Upper lobe of left lung (tissue), 6 donors: ENCODE measurements at regions not wholly inside any gene's neighbourhood (a gene's known extent, or its start where the extent isn't known, plus 50 kb on each side); places are given as distances from the start of the nearest gene placed in this dataset.
A peak's percentile ranks its signal among the peaks of the same experiment; 100 is the strongest.

Experiments used
- ATAC-seq, 2 donors: fragments of 200-7000 bp; cut with Tn5 transposase; one replicate each; pipeline ENCODE4 v1.9.1; 2022; ENCODE audit warnings: mild to moderate bottlenecking in 2 of 2, moderate library complexity in 2 of 2; ENCODE audit not compliant: low FRiP score in 2 of 2
- DNase-seq, 2 donors: peaks; one replicate each; pipeline ENCODE4 v3.0.0-alpha.2; 2019 to 2020
- H3K27ac ChIP-seq, 4 donors: fragments of 200-600 bp; sonication (generic); one replicate each; pipeline ENCODE4 v1.5.1; 2016 to 2019
- H3K27me3 ChIP-seq, 4 donors: fragments of 200-600 bp; sonication (generic); one replicate each; pipeline ENCODE4 v1.5.1; 2017 to 2019
- H3K36me3 ChIP-seq, 4 donors: fragments of 200-600 bp; sonication (generic); one replicate each; pipeline ENCODE4 v1.5.1; 2016 to 2019
- H3K4me1 ChIP-seq, 4 donors: fragments of 200-600 bp; sonication (generic); one replicate each; pipeline ENCODE4 v1.5.1; 2018 to 2019
- H3K4me3 ChIP-seq, 4 donors: fragments of 200-600 bp; sonication (generic); one replicate each; pipeline ENCODE4 v1.5.1; 2017 to 2019; ENCODE audit warnings: mild to moderate bottlenecking in 2 of 4, moderate library complexity in 1 of 4
- H3K9me3 ChIP-seq, 4 donors: fragments of 200-600 bp; sonication (generic); one replicate each; pipeline ENCODE4 v1.5.1; 2018 to 2019
- EP300 ChIP-seq, 4 donors: sonication (generic); formaldehyde crosslinking; IDR thresholded peaks; one replicate each; pipeline ENCODE4 v1.5.1; 2017; ENCODE audit warnings: antibody characterized with exemption in 4 of 4, control low read depth in 2 of 4
- POLR2A ChIP-seq, 4 donors: fragments of 450-650 bp; IDR thresholded peaks; one replicate each; pipeline ENCODE4 v1.5.1; 2016 to 2017; ENCODE audit warnings: antibody characterized with exemption in 4 of 4, mild to moderate bottlenecking in 2 of 4
- POLR2AphosphoS5 ChIP-seq, 2 donors: sonication (generic); formaldehyde crosslinking; IDR thresholded peaks; one replicate each; pipeline ENCODE4 v1.5.1; 2017; ENCODE audit warnings: antibody characterized with exemption in 2 of 2
- WGBS, 2 donors: methylation state at CpG; one replicate each; pipeline ENCODE4 v1.1.5; 2017 to 2018; 5-methylcytosine and 5-hydroxymethylcytosine counted together
- TF ChIP-seq, protein P1 (sequence below), 6 experiments: fragments of 450-650 bp in 4 of 6; fragments of 200-600 bp in 2 of 6; sonication (generic) in 2 of 6; IDR thresholded peaks; one replicate each; pipeline ENCODE4 v1.5.1; 2016 to 2019; ENCODE audit warnings: antibody characterized with exemption in 6 of 6
- donor health status: DM: no; HTN: no; CAD: no; lungs with moderate emphysema.
- donor health status: DM: no; HTN: yes; CAD: no; lungs with severe emphysema.

DNA sequence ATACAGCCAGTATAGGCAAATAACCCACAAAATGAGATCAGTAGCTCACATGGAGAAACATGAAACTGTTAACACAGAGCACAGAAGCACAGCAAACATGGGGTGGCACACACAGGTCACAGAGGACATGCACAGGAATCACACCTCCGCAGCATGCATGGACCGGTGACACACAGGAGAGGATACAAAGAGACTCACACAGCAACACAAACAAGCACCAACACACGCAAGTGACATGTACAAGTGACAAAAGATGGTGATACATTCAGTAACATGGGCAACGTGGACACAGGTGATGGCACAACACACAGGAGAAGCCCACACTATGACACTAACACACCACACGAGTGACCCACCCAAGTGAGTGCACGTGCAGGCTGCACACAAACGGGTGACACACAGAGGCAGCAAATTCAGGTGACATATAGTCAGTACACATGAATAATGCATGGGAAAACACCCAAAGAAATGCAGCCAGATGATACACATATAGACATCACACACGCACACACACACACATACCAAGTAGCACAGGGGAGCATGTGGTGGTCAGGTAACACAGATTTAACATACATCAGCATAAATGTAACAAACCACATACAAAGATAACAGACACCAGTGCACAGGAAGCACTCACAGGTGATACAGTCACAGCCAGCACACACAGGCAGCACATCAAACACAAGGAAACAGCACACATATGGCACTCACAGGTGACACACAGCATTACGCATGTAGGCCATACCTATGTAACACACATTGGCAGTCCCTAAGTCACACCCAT lies 216.0 kb upstream of the SFSWAP start:
- DNase-seq (no peak), ATAC-seq (no peak)
- H3K27ac ChIP-seq = no peak overlapping the region
- no peak overlapping the region for H3K4me3 ChIP-seq
- H3K4me1 ChIP-seq = no peaks in the 10 kb centered on the region
- no peak for TF ChIP-seq POLR2A (IDR thresholded peaks at IDR 0.05)
- TF ChIP-seq EP300 (IDR thresholded peaks at IDR 0.05) = no peak
- TF ChIP-seq, protein P1, sequence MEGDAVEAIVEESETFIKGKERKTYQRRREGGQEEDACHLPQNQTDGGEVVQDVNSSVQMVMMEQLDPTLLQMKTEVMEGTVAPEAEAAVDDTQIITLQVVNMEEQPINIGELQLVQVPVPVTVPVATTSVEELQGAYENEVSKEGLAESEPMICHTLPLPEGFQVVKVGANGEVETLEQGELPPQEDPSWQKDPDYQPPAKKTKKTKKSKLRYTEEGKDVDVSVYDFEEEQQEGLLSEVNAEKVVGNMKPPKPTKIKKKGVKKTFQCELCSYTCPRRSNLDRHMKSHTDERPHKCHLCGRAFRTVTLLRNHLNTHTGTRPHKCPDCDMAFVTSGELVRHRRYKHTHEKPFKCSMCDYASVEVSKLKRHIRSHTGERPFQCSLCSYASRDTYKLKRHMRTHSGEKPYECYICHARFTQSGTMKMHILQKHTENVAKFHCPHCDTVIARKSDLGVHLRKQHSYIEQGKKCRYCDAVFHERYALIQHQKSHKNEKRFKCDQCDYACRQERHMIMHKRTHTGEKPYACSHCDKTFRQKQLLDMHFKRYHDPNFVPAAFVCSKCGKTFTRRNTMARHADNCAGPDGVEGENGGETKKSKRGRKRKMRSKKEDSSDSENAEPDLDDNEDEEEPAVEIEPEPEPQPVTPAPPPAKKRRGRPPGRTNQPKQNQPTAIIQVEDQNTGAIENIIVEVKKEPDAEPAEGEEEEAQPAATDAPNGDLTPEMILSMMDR (IDR thresholded peaks at IDR 0.05) = no peak
- TF ChIP-seq POLR2AphosphoS5 (IDR thresholded peaks at IDR 0.05) = no peak
- 80 to 87% methylated on average over 8 to 9 of the region's 9 CpGs for WGBS, 2 donors
- no peaks in the 10 kb centered on the region for H3K36me3 ChIP-seq
- H3K9me3 ChIP-seq = no peaks in the 10 kb centered on the region
- H3K27me3 ChIP-seq = no peaks in the 10 kb centered on the region

DNA sequence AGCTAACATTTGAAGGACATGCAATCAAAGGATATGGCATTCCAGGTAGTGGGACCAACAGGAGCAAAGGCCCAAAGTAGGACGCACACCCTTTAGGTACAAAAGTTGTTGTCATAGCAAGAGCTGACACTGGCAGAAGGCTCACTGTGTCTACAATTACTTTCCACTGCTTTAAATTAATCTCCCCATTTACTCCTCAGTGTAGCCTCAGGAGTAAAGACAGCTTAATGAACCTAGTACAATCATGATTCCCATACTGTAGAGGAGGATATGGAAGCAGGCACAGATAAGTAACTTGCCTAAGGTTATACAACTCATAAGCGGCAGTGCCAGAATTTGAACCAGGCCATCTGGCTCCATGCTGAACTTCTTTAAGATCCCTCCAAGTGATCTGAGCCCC lies 212.9 kb upstream of the SFSWAP start:
- DNase-seq (no peak), ATAC-seq (no peak)
- TF ChIP-seq, protein P1 (IDR thresholded peaks at IDR 0.05) = no peak
- TF ChIP-seq POLR2AphosphoS5 (IDR thresholded peaks at IDR 0.05) (no peak), POLR2A (IDR thresholded peaks at IDR 0.05) (no peak), EP300 (IDR thresholded peaks at IDR 0.05) (no peak)
- no peaks in the 10 kb centered on the region for H3K36me3 ChIP-seq
- H3K4me3 ChIP-seq = no peak overlapping the region
- WGBS, 2 donors = 91 to 97% methylated on average over 2 of the region's 2 CpGs
- H3K27ac ChIP-seq = no peak overlapping the region
- no peaks in the 10 kb centered on the region for H3K4me1 ChIP-seq
- no peaks in the 10 kb centered on the region for H3K9me3 ChIP-seq
- no peaks in the 10 kb centered on the region for H3K27me3 ChIP-seq

DNA sequence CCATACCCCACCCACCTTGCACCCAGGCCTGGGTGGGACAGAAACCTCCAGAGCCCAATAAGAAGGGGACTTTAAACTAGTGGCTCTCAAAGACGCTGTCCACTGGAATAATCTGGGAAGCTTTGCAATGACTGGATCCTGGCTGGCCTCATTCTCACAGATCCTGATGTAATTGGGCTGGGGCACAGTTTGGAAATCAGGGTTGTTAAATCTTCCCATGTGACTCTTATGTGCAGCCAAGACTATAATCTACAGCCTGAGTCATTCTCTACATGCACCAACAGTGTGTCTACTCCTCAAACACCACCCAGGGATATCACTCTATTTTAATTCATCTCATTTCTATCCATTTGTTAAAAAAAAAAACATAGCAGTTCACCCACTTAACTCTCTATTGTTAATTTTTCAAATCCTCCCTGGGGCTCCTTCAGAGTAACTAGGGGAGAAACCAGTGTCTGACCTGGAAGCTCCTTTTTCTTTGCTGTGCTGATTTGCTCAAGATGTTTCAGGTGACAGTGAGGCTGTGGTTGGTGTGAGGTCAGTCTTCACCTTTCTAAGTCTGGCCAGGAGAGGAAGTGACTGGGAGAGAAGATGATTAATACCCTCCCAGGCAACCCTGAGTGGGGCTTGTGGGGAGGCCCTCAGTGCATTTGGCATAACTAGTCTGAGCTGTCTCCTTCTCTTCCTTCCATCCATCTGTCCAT lies 211.6 kb upstream of the SFSWAP start:
- H3K4me1 ChIP-seq = no peaks in the 10 kb centered on the region
- no peak overlapping the region for H3K27ac ChIP-seq
- WGBS, 2 donors = 67 to 80% methylated on average over 1 of the region's 1 CpG
- TF ChIP-seq POLR2AphosphoS5 (IDR thresholded peaks at IDR 0.05) (no peak), POLR2A (IDR thresholded peaks at IDR 0.05) (no peak), EP300 (IDR thresholded peaks at IDR 0.05) (no peak)
- TF ChIP-seq, protein P1 (IDR thresholded peaks at IDR 0.05) = no peak
- ATAC-seq (peak in 1 of 2 donors; percentile 93), DNase-seq (no peak)
- H3K4me3 ChIP-seq = no peak overlapping the region
- H3K9me3 ChIP-seq = no peaks in the 10 kb centered on the region
- H3K27me3 ChIP-seq = no peaks in the 10 kb centered on the region
- H3K36me3 ChIP-seq = no peaks in the 10 kb centered on the region

DNA sequence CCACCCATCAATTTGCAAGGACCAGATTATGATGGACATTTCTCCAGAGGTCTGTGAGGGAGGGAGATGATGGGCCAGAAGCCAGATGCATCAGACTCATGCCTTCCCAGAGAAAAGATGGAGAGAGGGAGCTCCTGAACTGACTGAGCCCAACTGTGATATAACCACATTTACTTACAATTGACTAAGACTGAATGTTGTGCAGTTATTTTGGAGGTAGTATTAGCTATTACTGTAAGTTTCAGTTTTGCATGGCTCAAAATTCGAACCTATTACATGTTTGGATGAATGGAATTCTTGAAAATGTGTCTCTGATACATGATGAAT lies 211.1 kb upstream of the SFSWAP start:
- ATAC-seq (no peak), DNase-seq (no peak)
- Histone ChIP-seq H3K4me3 (no peak overlapping the region), H3K27ac (no peak overlapping the region), H3K9me3 (no peaks in the 10 kb centered on the region), H3K4me1 (no peaks in the 10 kb centered on the region), H3K27me3 (no peaks in the 10 kb centered on the region), H3K36me3 (no peaks in the 10 kb centered on the region)
- WGBS, 2 donors = 62 to 67% methylated on average over 1 of the region's 1 CpG
- TF ChIP-seq, protein P1 (IDR thresholded peaks at IDR 0.05) = no peak
- TF ChIP-seq EP300 (IDR thresholded peaks at IDR 0.05) = no peak
- no peak for TF ChIP-seq POLR2AphosphoS5 (IDR thresholded peaks at IDR 0.05)
- TF ChIP-seq POLR2A (IDR thresholded peaks at IDR 0.05) = no peak
